ENCODE measurements at regions not wholly inside any gene's neighbourhood (a gene's known extent, or its start where the extent isn't known, plus 50 kb on each side); places are given as distances from the start of the nearest gene placed in this dataset.

DNA sequence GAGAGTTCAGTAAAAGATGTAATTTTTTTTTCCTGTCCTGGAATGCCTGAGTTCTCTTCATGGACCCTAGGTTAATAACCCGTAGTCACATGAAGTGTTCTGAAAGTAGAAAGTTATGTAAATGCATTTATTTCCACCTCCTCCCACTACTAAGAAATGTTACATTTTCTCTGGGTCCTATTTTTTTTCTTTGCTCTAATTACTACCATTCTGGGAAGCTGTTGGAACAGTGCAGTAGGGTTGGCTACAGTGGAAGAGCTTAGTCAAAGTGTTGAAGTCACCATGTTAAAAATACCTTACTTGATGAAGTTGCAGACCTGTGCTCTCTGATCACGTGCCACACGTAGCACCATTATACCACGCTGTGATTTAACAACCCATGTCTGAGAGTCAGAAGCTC lies 153.8 kb upstream of the TSC22D2 start:
- intact Hi-C loops (cut with DNase I, micrococcal nuclease): no loop called here
- ATAC-seq (no peak), DNase-seq (no peak)

DNA sequence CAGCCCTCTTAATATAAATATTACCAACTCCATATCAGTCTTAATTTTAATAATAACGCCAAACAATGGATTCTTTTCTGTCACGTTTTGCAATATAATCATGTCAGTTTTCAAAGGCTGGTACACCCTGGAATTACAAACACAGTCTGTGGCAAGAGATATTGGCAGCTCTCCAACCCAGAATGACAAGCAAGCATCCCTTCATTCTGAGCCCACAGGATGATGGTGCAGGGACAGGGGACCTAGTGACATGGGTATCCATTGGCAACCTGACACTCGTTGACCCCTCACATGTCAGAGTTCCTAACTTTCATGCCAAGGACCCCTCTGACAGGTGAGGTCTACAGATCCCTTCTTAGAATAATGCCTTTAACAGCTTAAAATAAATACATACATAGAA lies 154.5 kb upstream of the TSC22D2 start:
- ATAC-seq (no peak), DNase-seq (no peak)
- intact Hi-C loops (cut with DNase I, micrococcal nuclease): no loop called here

DNA sequence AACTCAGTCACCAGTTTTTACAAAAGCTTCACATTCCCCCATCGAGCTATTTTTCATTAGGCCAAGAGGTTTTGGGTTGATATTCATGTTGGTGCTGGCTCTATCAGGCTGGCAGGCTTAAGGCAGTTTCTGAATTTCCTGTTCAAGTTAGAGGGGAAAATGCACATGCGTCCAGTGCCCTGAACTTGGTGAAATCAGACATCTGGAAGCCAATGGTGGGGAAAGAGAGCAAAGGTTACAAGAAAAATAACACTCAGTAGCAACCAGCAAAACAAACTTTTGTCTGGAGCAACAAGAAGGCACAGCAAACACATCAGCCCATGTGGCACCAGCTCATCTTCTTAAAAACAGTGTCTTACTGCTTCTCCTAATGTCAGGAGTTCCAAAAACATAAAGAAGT lies 155.6 kb upstream of the TSC22D2 start:
- intact Hi-C loops (cut with DNase I, micrococcal nuclease): no loop called here
- ATAC-seq: no peak
- DNase-seq: no peak

DNA sequence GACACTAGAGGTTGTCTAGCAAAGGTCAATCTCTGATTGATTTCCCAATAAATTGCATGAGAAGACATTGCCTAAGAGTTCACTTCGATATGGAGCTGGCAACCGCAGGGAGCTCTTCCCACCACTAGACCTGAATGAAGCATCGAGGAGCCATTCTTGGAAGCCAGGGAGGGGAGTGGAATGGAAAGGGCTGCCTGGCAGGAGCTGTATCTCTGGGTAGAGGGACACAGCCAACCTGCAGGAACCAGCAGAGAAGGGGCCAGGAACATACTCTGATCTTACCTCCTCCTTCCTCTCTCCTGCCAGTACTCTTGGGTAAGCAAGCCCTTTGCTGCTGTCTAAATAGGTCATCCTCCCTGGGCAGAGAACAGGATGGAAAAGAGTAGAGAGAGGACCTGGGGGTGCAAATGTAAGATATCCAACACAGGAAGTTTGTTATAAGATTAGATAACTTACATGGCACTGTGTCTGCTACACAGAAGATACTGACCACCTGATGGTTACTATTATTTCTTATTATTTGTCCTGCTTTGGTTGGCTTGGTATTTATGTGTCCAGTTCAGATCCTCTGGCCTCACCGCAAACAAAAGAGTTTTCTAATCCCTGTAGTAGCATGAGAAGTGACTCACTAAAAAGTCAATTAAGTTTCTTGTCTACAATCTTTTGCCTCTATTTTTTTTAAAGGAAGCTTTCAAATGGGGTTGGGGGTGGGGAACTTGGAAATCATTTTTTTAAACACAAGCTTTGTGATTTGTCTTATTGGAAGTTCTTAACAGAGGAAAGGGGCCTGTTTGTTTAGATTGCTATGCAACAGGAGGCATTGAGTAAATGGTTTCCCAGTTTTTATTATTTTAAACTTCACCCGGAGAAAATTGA lies 156.7 kb upstream of the TSC22D2 start:
- no peak for ATAC-seq
- intact Hi-C loops (cut with DNase I, micrococcal nuclease): no loop called here
- DNase-seq: no peak

DNA sequence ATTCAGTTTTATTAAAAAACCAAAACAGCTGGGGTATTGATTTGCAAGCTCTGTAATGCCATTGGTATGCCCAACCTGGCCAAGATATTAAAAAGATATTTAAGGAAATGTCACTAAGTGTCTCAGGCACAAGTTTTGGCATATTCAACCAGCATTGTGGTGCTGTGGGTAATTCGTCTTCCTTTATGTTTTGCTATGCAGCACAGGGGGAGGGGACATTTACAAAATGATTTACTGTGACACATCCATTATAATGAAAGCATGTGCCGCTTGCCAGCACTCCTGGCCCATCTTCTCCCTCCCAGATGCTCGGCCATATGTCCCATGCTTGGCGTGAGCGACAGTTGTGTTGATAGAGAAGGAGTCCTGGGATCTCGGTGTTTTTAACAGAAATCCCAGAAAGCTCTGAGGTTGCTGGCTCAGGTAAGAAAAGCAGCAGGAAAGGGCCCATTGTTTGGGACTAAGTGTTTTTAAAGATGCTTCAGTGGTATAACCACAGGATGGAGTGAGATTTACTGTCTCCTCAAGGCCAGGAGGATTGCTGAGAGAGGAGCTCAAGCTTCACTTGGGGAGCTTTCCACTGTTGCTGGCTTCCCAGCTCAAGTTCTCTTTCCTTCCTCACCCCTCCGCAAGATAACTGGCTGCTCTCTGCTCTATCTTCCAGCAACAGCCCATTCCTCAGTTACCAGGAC lies 158.2 kb upstream of the TSC22D2 start:
- ATAC-seq: no peak
- DNase-seq: no peak
- intact Hi-C loops (cut with DNase I, micrococcal nuclease): no loop called here

DNA sequence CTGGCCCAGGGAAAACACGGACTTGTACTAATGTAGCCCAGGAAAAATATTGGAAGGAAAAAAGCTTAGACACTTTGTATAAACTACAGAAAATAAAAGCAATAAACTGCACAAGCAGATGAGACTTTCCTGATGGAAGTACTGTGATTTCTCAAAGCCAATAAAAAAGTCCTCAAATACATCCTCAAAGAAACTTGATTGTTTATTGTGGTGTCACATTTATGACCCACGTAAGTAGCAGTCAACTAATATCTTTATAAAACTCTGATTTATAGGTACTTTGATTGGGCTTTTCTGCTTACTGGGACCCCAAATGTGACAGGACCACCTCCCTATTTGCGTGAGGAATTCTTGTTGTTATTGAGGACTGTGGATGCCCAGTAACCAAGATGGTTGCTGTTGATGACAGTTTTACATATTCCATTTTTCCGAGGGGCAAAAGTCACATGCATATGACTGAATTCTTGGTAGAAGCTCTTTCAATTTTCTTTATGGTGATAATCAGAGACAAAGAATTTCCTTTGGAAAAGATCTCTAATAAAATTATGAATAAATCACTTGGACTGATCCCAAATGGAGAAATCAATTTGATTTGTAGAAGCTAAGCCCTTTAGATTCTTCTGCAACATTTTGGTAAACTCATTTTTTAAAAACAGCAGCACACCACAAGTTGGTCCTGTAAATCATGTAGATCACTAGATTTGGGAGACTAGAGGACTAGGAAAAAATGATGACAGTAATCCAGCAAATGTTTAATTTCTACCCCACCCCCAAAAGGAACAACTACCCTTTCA lies 159.0 kb upstream of the TSC22D2 start:
- DNase-seq: no peak
- no peak for ATAC-seq
- intact Hi-C loops (cut with DNase I, micrococcal nuclease): no loop called here

DNA sequence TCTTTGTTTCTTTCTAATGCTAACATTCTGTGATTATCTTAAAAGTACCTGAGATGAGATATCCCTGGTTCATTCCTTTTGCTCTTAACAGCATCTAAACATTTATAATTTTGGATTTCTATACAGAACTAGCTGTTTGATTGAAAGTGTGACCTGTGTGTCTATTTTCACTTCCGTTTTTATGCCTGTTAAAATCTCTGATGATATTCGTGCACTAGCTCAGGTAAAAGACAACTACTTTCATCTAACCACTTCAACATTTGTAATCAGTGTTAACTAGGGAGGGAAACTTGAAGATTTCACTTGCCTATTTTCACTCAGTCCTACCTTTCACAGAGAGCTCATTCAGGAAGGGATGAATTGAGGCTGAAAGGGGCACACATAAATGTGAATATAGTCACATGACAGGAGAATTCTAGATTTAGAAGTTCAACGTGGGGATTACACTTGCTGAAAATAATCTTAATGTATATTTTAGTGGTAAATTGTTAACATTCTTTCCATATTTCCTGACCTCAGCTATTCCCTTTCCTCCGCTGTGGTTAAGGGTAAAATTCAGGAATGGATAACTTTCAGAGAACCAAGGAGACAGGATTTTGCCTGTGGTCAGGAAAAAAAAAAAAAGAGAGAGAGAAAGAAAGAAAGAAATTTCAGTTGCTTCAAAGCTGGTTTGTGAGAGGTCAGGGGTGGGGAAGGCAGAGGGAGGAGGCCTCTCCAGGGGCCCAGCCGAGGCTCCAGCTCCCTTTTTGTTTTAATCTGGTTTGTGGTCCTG lies 159.8 kb upstream of the TSC22D2 start:
- intact Hi-C loops (cut with DNase I, micrococcal nuclease): no loop called here
- DNase-seq (no peak), ATAC-seq (no peak)

DNA sequence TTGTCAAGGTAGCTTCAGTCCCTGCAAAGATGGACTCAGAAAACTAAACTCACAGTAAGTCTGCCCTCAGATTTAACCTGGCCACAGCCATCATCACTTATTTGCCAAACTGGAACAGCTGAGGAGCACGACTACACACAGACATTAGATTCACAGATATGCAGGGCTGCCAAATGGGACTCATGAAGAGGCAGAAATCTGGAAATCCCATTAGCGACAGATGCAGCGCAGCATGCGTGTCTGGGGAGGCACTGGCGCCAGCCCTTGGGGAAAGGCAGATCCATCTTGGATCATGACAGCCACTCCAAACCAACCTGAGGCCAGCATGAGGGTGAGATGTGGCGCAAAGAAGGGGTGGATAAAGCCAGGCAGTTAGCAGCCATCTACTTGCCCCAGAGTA lies 160.7 kb upstream of the TSC22D2 start:
- no peak for DNase-seq
- intact Hi-C loops (cut with DNase I, micrococcal nuclease): no loop called here
- no peak for ATAC-seq

DNA sequence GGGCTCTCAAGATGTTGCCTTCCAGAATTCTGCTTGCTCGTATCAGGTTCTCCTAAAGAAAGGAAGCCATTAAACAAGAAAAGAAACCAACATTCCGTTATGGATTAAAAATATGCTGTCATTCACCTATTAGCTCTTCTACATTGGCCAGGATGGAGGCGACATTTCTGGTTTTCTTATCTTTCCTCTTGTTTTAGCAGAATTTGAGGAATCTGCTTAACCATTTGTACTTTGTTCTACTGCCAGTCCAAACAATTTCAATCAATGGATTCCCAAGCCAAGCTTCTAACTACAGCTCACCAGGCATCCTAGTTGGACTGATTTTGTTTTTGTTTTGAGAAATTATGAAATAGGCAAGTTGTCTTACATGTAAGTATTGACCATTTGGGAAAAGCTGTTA lies 164.6 kb upstream of the TSC22D2 start:
- intact Hi-C loops (cut with DNase I, micrococcal nuclease): no loop called here

DNA sequence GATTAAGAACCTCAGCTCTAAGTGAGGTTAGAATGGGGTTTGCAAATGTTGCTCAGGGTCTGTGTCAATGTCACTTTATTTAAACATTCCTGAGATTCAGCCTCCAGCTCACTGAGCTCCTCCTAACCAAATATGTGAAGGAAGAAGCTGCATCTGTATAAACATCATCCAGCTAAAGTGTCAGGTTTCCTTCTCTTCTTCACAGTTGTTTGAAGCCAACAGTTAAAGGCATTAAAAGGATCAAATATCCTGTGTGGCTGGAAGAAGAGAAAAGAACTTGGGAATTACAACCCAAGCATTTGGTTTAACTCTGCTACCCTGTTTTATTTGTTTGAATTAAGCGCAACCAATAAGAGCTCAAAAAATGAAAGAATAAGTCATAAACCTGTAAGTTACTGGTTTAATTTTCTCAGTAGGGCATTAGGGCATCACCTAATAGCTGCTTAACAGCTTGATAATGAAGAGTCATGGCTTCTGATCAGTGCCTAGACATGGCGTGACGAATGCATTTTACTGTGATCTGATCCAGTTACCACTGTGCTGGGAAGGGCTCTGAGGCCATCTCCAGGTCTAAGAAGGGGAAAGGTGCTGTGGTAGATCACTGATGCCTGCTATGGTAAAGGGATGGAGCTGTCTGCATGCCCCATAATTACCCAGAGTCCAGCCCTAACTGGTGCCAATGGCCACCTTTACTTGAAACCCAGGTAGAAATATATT lies 165.7 kb upstream of the TSC22D2 start:
- ATAC-seq (no peak), DNase-seq (no peak)
- intact Hi-C loops (cut with DNase I, micrococcal nuclease): no loop called here

More for the DNA sequence above, 164.6 kb upstream of the TSC22D2 start:
- ATAC-seq (no peak), DNase-seq (no peak)

DNA sequence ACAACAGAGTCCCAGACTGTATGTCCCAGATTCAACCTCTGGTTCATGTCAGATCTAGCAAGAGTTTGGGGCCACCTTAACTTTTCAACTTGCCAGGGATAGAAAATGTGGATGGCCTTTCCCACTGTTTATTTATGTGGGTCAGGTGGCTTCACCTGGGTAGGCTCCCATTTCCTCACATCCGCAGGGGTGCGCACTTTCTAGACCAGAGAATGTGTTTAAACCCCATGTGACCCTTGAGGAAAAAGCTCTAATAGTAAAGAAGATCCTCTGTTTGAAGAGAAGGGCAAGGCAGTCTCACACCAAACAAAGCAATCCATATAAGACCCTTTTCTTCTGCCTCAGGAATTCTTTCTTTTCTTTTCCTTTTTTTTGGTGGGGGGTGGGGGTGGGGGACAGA lies 167.2 kb upstream of the TSC22D2 start:
- intact Hi-C loops (cut with DNase I, micrococcal nuclease): no loop called here
- DNase-seq (no peak), ATAC-seq (no peak)

DNA sequence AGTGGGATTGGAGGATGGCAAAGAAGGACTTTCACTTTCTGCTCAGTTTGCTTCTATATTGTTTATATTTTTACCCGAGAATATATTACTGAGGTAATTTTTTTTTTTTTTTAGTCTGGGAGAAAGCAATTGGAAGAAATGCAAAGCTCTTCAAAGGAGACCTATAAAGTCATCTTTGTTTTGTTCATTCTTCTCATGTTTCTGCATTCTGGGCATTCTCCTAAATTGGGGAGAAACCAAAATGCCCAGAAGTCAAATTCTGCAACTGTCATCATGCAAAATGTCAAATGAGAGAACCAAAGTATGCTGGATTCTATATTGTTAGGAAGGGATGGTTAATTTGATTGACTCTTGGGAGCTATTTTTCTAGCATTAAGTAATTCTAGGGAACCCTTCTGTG lies 168.3 kb upstream of the TSC22D2 start:
- intact Hi-C loops (cut with DNase I, micrococcal nuclease): loop anchor here in 1 of 2 donors (5.0 to 10.0 kb wide), 2 partner anchors 173 to 255 kb away; no protein-coding TSS in a partner anchor
- no peak for DNase-seq
- ATAC-seq: no peak

DNA sequence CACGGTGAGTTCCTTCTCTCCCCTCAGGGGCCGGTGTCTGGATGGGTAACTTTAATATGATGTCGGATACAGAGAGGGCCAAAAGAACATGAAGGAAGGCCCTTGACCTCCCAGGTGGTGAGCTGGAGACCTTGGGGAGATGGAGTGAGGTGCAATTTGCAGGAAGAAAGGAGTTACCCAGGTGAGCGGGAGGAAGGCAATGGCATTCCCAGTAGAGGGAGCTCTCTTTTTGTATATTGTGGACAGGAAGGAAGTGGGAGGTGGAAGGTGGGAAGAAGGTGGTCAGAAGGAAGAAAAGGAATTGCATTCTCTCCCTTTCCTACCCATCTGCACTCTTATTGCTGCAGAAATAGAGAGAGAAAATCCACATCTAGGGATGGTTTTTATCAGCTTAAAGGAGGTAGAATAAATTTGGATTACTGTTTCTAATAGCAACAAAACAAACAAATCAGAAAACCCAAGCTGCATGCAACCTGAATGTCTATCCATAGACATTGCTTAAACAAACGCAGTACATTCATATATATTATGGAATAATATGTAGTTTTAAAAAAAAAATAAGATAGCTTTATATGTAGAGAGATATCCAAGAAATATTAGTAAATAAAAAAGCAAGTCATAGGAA lies 169.0 kb upstream of the TSC22D2 start:
- DNase-seq (peak in 1 of 2 donors; percentile 25), ATAC-seq (peak; percentile 91)

DNA sequence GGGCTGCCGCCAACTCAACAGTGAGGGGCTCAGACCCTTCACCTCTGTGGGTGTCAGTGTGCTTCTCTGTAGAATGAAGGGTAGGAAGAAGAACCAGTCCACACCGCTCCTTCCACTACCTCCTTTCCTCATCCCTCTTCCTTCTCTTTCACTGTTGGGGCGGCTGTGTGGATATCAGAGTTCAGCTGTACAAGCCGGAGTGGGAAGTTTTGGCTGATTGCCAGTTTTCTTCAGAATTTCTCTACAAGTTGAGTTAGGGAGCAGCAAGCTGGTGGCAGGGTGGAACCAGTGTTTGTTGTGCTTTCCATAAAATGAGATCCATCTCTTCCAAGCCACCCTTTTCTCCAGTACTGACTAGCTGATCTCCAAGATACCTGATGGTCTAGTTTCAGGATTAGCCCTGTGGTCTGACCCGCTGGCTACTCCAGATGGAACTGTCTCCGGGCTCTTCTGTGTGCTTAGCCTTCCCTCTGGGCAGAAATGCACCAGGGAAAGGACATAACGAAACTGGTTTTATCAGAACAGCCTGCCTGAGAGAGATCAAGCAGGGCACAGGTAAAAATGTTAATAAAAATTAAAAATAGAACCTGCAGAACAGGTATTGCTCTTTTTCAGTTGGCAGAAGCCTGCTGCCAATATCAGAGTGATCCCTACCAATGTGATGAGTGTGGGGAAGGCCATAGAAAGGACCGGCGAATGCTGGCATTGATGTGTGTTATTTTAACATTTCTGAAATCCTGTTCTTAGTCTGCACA lies 169.9 kb upstream of the TSC22D2 start:
- intact Hi-C loops (cut with DNase I, micrococcal nuclease): loop anchor here in 1 of 2 donors (5.0 to 10.0 kb wide), 2 partner anchors 174 to 257 kb away; no protein-coding TSS in a partner anchor
- peak; percentile 55 for ATAC-seq
- DNase-seq: no peak

More for the DNA sequence above, 169.0 kb upstream of the TSC22D2 start:
- intact Hi-C loops (cut with DNase I, micrococcal nuclease): loop anchor here in 1 of 2 donors (5.0 to 10.0 kb wide), 2 partner anchors 173 to 256 kb away; no protein-coding TSS in a partner anchor

DNA sequence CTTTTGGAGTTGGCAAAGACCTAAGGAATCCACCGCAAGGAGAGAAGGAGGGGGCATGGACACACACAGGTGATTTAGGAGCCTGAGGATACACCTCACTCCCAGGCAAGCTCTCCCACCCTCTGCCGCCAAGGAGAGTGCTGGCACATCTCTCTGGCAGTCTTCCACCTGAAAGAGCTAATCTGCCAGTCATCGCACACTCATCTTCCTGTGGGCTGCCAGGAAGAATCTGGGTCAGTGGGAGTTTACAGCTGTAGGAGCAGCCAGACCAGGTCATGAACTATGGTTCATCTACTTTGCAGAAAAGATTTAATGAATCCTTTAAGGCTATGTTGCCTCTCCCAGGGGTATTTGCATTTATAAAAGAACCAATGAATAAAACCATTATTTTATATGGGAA lies 170.6 kb upstream of the TSC22D2 start:
- ATAC-seq (no peak), DNase-seq (no peak)
- intact Hi-C loops (cut with DNase I, micrococcal nuclease): loop anchor here in 1 of 2 donors (5.0 to 10.0 kb wide), 2 partner anchors 175 to 257 kb away; no protein-coding TSS in a partner anchor

DNA sequence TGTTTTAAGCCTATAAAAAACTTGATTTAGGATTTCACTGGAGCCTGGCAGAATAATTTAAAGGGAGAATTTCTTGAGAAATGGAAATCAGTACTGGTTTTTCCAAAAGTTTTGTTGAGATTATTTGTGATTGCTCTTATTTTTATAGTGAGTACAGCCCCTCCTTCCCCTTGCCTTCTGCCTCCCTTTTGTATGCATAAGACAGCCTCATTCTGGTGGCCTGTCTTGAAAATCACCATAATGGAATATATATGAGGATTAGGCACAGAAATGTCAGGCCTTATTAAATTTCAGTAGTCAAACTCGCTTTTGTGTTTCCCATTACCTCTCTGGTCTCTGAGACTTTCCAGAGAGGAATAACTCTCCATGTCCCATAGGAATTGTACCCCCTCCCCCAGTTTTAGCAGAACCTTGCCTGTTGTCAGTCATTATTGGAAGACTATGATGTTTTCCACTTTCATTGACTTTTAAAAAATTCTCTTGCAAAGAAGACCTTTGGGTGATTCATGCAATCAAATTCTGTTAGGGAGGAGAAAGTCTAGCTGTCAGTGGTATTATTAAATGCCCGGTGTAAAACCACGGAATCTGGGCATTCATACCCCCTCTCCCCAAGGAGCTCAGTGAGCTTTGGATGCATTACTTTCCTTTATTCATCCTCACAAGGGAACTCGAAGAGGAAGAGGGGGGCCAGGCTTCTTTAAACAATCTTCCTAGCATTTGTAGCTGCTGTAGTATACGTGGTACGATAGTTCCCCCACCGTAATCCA lies 171.6 kb upstream of the TSC22D2 start:
- intact Hi-C loops (cut with DNase I, micrococcal nuclease): loop anchor here in 1 of 2 donors (5.0 to 10.0 kb wide), 2 partner anchors 176 to 258 kb away; no protein-coding TSS in a partner anchor
- DNase-seq (no peak), ATAC-seq (no peak)
